Stimulated activated CD4-positive, alpha-beta T cell treated with anti-CD3 and anti-CD28 coated beads, Interleukin-15, amount 100 ng/mL, for 24 hours (primary cell): ENCODE measurements at regions not wholly inside any gene's neighbourhood (a gene's known extent, or its start where the extent isn't known, plus 50 kb on each side); places are given as distances from the start of the nearest gene placed in this dataset.
"Not testable (repeated sequence)": the region's sequence is repeated elsewhere in the genome, so short reads cannot be mapped to it uniquely, and the experiment has no call there.

Experiments used
- DNase-seq: peaks from one replicate; pipeline ENCODE4 v3.0.0-alpha.2; 2020

DNA sequence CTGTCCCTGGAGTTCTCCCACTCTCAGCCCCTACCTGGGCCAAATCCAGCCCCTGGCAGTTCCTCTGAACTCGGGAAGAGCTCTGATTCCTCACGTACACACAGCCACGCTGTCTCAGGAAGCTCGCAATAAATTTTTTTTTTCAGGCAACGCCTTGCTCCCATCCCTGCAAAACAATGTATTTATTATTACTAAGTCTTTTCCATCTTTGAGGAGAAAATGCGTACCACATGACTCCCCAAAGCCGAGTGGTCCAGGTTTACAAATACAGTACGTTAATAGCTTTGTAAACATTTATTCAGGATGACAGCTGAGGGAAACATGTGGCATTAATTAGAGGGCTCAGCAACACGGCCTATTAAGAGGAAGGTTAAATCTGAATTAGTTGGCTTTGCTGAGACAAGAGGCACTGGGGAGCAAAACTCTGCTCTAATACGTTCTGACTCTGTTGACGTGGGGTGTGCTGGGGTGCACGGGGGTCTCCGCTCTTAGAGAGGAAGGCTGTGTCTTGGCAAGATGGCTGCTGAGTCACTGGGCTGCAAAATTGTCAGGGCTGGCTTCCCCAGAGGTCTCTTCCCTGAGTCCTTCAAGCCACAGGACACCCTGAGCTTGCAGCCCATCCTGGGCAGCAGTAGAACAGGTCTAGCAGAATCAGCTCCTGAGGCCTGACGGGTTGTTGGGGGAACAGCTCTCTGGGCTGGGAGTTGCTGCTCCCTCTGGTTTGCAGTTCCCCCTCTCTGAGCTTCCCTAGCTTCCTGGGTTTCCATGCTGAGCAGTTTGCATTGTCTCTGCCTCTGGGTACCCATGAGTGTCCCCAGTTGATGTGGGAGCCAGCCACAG, 185.2 kb upstream of the TBX3 start:
- DNase-seq: no peak

DNA sequence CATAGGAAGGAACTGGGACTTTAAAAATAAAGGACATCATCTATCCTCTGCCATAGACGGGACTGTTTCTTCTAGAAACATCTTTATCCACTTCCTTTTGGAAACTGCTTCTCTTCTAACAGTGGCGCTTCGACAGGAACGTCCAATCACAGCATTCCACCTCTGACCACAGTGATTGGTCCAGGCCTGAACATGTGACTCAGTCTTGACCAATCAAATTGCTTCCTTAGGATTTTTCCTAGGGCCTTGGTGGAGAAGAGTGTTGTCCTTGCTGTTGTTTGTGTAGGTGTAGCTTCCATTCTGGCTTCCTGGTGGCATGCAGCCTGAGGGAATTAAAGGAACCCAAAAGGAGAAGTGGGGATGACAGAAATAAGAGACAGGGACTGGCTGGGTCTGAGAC, 182.4 kb upstream of the TBX3 start:
- no peak for DNase-seq

DNA sequence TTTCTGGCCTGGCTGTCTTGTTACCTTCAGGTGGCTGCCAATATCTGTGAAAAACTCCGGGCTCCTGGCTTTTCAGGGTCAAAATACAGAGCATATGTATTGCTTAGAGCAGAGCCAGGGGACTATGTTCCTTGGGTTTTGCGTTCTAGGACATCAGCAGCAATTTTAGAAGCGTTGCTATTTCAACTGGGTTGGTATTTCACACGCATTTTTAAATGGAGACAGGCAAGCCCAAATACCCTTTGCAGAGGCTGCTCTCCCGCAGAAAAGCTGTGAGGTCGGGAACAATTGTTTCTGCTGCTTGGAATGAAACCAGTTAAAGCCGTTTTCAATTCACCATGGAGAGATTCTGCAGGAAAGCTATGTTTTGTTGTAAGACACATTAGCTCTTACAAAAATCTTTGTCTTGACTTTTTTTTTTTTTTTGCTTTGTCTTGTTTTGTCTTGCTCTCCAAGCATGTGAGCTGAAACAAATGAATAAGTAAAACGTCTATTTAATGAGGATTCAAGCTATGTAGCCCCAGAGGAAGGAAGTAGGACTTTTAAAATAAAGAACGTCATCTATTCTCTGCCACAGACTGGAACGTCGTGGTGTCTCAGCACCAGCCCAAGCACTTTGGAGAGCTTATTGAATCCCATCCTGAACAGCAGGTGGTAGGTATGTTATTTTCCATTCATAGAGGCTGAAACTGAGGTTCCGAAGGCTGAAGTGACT, 181.0 kb upstream of the TBX3 start:
- no peak for DNase-seq

DNA sequence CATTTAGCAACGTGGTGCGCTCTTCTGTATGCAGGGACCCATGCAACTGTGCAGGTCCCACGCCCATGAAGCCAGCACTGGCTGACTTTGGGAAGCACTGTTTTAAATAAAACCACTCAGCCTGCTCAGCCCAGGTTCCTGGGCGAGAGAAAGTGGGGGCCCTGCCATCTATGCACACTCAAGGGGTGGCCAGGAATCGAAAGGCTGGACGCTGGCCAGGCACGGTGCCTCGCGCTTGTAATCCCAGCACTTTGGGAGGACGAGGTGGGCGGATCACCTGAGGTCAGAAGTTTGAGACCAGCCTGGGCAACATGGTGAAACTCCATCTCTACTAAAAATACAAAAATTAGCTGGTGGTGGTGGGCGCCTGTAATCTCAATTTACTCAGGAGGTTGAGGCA, 179.9 kb upstream of the TBX3 start:
- DNase-seq: no peak

DNA sequence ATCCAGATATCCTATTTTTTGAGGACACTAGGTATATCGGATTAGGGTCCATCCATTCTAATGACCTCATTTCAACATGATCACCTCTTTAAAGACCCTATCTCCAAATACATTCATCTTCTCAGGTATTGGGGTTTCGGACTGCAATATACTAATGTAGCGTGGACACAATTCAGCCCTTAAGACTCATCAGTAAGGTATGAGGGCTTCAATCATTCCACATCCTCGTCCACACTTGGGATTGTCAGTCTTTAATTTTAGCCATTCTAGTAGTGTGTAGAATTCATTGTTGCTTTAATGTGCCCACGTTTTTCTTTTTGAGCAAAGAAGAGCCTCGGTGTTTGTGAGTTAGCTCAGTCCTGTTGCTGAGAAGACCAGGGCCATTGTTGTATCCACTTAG, 177.0 kb upstream of the TBX3 start:
- no peak for DNase-seq

DNA sequence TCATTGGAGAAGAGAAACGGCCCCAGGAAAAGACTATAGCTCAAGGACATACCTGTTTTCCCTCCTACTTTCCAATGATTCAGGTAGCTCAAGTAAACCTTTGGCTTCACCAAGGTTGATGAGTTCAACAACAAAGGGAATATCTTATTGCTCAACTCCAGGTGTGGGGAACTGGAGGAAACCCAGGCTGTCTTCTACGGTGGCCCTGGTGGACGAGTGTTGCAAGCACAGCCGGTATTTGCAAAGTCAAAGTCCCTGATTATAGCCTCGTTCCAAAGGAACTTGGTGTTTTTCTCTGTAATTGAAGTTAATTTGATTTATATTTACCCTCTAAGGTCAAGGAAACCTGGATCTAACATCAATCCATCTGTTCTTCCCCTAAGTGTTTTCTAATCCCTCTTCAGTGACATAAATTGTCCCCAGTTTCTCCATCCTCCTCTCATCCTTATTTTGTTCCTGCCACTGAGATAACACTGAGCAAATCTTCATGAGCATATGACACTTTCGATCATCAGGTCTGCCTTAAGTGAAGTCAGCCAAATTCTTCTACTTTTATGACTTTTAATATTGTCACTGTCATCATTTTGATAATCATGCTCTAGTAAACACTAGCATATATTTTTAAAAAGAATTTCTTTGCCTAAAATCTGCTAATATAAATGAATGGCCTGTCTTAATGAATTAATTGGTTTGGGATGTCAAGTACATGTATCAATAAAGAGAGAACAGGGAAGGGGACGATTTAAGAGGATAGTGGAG, 174.6 kb upstream of the TBX3 start:
- no peak for DNase-seq

DNA sequence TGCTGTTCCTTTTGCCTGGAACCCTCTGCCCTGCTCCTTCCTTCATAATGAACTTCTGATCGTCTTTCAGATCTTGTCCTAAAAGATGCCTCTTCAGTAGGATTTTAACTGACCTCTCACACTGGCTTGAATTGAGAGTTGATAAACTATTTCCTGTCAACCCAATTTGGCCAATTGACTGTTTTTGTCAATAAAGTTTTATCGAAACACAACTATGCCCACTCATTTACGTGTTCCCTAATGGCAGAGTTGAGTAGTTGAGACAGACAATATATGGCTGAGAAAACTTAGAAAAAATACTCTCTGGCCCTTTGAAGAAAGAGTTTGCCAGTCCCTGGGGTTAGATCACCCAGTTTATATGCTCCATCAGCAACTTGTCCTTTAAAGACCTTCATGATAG, 171.7 kb upstream of the TBX3 start:
- DNase-seq: no peak

DNA sequence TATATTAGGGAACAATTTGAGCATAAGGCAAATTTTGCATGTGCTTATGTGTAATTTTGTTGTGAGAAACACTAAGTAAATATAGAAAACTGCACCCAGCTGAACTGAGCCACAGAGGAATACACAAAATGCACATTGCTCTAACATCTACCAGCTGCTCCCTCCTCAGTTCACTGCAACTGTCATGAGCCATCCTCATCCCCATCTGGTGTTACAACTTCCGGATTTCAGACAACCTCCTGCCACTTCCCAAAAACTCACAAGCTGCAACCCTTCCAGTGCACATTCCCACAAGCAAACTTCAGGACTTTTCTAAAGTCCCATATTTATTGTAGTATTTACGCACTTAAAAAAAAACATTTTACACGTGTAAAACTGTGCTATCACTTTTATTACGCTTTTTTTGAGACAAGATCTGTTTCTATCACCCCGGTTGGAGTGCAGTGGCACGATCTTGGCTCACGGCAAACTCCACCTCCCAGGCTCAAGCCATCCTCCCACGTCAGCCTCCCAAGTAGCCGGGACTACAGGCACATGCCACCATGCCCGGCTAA, 169.1 kb upstream of the TBX3 start:
- no peak for DNase-seq

DNA sequence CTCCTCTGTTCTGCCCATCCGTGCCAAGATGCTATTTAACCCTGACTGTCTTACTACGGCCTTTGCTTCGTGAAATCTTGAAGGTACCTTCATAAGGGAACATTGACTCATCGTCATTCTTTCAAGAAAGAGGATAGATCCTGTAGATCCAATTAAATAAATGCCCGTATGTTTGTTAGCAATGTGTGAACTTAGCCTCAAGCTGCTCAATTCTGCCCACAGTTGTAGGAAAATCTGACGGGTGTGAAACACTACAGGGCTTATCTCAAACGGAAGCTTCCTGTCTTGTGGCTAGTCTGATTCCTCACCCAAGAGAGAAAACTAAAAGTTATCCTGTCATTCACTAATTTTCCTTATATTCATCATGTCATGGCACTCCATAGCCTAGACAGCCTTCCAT, 168.0 kb upstream of the TBX3 start:
- no peak for DNase-seq

DNA sequence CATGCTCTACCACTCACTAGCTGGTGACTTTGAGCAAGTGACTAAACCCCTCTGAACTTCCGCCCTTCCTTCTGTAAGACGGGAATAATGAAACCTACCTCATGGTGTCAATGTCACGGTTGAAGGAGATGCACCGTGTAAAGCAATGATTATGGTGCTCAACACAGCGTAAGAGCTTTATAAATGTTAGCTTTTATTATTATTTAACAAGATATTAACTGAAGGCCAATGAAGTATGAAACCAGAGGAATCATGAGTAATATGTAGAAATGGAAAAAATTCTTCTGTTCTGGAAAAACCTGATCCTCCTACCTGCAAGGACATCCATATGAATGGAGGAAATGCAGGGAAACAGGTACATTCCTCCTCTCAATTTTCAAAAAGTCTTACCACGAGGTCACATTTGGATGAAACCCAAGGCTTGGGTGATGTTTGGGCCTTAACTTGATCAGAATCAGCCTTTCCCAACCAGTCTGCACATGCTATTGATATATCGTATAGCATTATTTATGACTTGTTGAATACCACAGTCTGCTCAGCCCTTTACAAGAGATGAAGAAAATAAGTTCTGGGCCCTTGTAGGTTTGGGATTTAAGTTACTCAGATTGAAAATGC, 166.8 kb upstream of the TBX3 start:
- DNase-seq: no peak

DNA sequence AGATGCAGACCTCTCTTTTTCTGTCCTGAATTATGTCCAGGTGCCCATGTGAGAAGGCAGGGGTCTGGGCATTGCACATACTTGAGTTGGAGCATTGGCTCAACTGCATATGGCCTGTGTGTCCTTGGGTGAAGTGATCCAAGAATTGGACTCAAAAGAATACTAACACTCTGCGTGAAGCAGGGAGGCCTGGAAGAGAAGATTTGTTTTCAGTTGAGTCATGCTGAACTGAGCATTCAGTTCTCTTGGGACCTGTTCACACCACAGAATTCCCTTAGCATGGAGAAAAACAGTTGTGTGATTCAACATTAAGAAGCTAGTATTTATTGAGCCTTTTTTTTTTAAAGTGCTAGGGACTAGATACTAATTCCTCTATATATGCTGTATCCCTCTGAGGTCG, 164.7 kb upstream of the TBX3 start:
- no peak for DNase-seq

DNA sequence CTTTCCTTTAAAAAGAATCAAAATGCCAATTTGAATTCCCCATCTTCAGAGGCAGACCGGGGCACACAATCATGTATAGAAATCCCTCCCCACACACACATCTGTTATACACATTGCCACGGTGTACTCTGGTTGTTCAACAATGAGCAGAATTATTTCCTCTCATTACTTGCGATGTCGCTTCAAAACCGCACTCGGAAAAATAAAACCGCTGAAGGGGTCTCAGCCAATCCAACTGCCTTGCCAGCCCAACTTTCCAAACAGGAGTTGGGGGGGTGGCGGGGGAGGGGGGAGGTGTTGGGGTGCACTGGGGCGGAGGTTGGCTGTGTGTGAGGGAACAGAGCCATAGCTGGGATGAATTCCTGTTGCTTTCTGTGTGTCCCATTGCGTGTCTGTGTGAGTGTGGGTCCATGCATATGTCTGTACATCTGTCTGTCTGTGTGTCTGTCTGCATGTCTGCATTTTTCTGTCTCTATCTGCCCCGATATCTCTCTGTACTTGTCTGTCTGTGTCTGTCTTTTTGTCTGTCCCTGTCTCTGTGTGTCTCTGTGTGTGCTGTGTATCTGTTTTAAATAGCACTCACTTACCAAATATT, 163.6 kb upstream of the TBX3 start:
- DNase-seq: no peak

DNA sequence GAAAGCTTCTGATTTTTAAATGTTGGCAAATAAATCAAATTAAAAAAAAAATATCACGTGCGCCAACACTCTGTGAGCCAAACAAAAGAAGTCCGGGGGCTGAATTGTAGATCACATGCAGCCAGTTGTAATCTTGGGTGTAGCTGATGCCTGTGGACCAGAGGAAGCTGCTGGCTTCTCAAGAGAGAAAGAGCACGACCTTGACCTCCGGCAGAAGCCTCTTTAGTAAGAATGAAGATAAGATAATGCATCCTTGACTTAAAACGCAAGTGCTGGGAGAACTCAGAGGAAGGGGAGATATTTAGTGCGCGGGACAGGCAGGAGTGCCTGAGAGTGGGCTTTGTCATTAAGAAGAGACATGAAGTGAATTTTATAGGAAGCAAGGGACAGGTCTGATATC, 162.8 kb upstream of the TBX3 start:
- DNase-seq: no peak

DNA sequence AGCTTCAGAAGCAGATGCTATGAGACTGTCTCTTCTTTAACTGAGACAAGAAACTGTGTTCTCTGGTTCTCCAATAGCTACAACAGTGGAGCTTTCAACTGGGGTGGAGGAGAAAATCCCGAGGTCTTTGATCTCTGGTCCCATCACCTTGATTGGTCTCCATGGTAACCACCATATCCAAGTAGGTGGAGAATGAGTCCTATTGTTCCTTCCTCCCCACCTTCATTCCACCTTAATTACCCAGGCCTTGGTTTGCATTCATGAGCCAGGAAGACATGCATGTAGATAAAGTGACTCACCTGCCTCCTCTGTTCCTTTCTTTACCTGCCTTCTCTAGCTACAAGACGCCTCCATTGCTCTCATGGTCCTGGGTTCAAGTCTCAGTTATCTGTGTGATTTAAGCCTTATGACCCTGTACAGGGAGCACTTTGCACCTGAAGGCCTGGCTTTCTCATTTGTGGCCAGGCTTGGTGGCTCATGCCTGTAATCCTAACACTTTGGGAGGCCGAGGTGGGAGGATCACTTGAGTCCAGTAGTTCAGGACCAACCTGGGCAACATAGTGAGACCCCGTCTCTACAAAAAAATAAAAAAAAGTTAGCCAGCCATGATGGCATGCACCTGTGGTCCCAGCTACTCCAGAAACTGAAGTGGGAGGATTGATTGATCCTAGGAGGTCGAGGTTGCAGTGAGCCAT, 157.7 kb upstream of the TBX3 start:
- DNase-seq: no peak

DNA sequence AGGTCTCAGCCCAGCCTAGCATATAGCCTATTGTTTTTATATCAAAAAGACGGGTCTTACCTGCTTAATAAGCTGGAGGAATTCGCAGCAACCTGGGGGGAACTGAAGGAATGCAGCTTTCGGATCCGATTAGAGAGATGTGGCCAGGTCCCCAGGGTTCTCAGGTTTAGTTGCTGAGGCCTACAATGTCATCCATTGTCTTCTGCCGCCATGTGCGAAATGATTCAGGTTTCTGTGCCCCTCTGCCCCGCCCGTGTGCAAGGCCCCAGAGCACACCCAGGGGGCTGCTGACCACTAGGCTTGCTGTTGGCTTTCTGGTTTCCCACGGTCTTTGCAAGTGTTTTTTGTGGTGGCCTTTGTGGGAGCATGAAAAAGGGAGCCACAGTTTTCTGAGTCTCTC, 154.5 kb upstream of the TBX3 start:
- no peak for DNase-seq

DNA sequence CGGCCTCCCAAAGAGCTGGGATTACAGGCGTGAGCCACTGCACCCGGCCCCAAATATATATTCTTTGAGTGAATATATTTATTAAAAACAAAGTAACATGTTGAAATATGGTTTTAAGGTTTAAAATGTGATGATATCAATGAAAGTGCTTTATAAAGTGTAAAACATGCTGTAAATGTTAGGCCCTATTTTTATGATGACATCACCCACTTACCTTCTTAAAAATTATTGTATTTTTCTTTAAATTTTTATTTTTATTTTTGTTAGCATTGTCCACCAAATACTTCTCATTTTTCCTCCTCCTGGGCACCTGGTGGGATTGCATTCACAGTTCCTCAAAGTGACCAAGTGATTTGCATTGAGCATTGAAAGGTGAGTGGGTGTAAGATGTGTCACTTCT, 152.6 kb upstream of the TBX3 start:
- DNase-seq: no peak

DNA sequence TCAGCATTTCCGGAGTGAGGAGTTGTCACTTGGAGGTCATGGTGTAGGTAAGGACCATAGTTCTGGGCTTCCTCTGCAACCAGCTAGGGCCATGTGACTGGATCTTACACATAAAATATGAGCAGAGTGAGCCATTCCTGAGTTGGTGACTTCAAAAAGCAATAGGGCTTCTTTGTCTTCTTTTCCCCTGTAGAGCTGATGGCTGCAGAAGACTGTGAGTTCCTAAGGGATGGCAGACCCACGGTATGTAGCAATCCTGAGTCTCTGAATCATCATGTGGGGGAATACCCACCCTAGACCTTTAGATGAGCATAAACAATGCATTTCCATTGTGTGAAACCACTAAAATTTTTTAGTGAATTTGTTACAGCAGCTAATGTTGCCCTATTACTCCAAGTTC, 151.1 kb upstream of the TBX3 start:
- no peak for DNase-seq

DNA sequence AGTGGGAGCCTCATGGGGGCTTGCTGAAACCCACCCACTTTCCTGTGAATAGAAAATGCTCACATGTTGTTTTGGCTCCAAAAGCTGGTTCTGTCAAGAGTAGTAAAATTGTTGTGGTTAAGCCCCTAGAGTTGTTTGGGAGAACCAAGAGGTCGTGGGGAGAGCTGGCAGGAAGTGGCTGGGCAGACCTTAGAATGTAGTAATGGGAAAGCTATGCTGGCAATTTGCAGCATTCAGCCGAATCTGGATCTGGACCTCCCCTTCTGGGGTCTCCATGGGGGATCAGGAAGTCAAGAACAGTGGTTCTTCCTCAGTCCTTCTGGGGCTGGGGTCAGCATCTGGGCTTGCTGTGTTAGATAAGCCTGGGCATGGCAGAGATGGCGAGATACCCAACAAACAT, 150.6 kb upstream of the TBX3 start:
- no peak for DNase-seq

DNA sequence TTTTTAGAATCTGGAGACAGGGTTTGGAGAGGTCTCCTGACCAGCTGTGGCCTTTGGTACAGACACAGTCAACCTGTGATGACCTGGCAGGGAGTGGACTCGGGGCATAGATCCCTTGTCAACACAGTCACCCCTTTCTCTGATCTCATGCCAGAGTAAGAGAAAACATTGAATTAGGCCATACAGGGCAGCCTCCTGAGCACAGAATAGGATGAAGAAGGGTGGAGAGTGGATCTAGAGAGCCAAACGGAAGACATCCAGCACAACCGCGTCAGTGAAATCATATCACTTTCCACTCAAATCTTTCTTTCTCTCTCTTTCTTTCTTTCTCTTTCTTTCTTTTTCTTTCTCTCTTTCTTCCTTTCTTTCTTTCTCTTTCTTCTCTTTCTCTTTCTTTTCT, 145.9 kb upstream of the TBX3 start:
- no peak for DNase-seq

DNA sequence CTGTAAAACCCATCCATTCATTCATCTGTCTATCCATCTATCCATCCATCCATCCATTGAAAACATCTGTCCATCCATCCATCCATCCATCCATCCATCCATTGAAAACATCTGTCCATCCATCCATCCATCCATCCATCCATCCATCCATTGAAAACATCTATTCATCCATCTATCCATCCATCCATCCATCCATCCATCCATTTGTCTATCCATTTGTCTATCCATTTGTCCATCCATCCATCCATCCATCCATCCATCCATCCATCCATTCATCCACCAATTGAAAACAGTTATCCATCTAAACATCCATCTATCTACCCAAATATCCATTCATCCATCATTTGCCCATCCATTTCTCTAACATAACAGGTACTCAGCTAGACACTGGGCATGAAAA, 145.3 kb upstream of the TBX3 start:
- not testable (repeated sequence) for DNase-seq

DNA sequence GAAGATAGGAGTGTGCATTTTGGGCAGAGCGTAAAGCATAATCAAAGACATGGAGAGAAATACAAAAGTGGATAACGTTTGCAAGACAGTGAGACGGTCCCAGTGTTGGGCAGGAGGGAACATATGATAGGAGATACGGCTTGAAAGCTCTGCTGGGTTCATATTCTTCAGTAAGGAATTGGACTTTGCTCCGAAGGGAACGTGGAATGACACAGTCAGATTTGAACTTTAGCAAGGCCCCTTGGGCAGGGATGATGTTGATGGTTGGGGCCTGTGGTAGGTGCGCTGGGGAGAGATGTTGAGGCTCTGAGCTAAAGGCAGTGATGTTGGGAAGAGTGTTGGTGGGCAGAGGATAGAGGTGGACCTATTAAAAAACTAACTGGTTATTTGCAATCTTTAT, 143.5 kb upstream of the TBX3 start:
- no peak for DNase-seq

DNA sequence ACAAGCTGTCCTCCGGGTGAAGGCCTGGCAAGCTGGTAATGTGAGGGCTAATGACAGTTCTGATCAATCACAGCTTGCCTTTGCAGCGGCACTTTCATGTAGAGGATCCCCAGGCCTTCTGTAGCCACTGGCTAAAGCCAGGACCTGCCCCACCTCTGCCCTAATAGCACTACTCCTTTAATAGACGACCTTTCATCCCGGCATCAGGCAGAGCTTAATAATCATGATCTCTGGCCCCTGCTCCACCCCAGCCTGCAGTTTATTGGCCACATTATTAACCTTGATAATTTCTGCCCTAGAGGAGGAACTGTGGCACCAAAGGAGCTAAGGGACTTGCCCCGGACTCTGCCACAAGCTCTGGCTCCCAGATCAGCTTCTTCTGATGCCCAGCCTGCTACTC, 142.3 kb upstream of the TBX3 start:
- DNase-seq: no peak
